ENCODE measurements at regions not wholly inside any gene's neighbourhood (a gene's known extent, or its start where the extent isn't known, plus 50 kb on each side); places are given as distances from the start of the nearest gene placed in this dataset.

DNA sequence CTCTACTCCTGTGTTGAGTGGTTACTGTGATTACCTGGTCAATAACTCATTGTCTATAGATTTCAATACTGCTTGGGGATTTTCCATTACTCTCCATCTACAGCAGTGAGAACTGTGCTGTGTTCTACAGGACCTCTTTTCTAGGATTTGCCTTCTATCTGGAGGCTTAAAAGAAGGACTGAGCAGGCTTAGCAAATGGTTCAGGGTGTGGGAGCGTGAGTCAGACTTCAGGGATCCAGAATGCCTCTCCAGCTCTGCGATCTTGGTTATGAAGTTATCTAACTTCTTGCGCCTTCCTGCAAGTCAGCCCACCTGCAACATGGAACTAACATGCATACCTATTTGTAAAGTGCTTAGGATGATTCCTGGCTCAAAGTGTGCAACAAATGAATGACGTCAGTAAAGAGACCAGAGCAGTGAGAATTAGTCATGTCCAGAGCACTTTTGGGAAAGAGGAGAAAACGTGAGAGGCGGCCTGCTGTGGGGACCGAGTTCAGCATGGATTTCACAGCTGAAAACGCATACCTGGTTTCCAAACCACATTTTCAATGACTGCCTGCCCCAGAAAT, 610.1 kb upstream of the CDH4 start:
- no peaks in the 10 kb centered on the region for H3K23me2 ChIP-seq (ENCODE audit: low read depth, low read length)
- no peak overlapping the region for H2BK12ac ChIP-seq (ENCODE audit: low read depth, low read length)
- POLR2A ChIA-PET (ENCODE audit: partially characterized antibody): no interaction called here
- DNase-seq (ENCODE audit: low read depth in 1 of 2, low spot score in 2 of 2) (no peak), FAIRE-seq (no peak)
- no peaks in the 10 kb centered on the region for H3K79me2 ChIP-seq (ENCODE audit: control insufficient read depth in 1 of 2, insufficient read depth in 2 of 2, low read length in 2 of 2)
- H2AK5ac ChIP-seq (ENCODE audit: low read depth, low read length): no peak overlapping the region
- H4K5ac ChIP-seq (ENCODE audit: insufficient read length, low read depth, low read length): no peak overlapping the region
- no peaks in the 10 kb centered on the region for H3K4me1 ChIP-seq (replicated peaks in 1 of 4; ENCODE audit: control insufficient read depth in 3 of 4, insufficient read depth in 4 of 4, low read length in 3 of 4)
- no peak overlapping the region for H2AFZ ChIP-seq (ENCODE audit: low read length)
- no peak overlapping the region for H3K27ac ChIP-seq (ENCODE audit: low read depth, low read length)
- H2BK5ac ChIP-seq (ENCODE audit: low read depth, low read length): no peak overlapping the region
- H3K9ac ChIP-seq (replicated peaks in 1 of 4; ENCODE audit: extremely low read depth in 1 of 4, low read depth in 3 of 4, low read length in 3 of 4): no peak overlapping the region
- peaks cover 2 to 8% of the 10 kb centered on the region in 2 experiments; a peak in 1 of 4 replicates for H3K9me3 ChIP-seq (ENCODE audit: insufficient read depth in 2 of 2, low read depth in 1 of 2, low read length in 1 of 2)
- CTCF ChIA-PET (ENCODE audit: partially characterized antibody): interaction anchor here (1.0 kb wide), 1 partner anchor 44 kb away, joined by 3 read pairs; no protein-coding TSS in a partner anchor
- no peaks in the 10 kb centered on the region for H4K20me1 ChIP-seq (replicated peaks in 1 of 2; ENCODE audit: control insufficient read depth in 1 of 2, insufficient read depth in 2 of 2, low read length in 2 of 2)
- no peak overlapping the region for H3K56ac ChIP-seq (replicated peaks; ENCODE audit: insufficient read length, low read depth, low read length)
- no peak overlapping the region for H3K18ac ChIP-seq (ENCODE audit: extremely low read depth, low read length)
- H3K14ac ChIP-seq (ENCODE audit: insufficient read length): no peak overlapping the region
- H4K91ac ChIP-seq (replicated peaks; ENCODE audit: insufficient read length, low read length): no peak overlapping the region
- WGBS, 2 experiments (ENCODE audit: extremely low coverage in 1 of 2, insufficient coverage in 1 of 2, insufficient read length in 1 of 2, insufficient replicate concordance in 2 of 2, low coverage in 1 of 2, low lambda C conversion rate in 2 of 2, missing lambda C conversion rate in 1 of 2): 95% methylated on average over 8 of the region's 8 CpGs; no CpG with 5 or more reads in 1 of the 2 experiments
- H3K23ac ChIP-seq (ENCODE audit: insufficient read length): no peak overlapping the region
- H2BK15ac ChIP-seq (ENCODE audit: low read length): no peak overlapping the region
- no peak overlapping the region for H2BK120ac ChIP-seq (replicated peaks; ENCODE audit: low read depth, low read length)
- no peak overlapping the region for H4K8ac ChIP-seq (ENCODE audit: extremely low read depth, insufficient read depth, low read length)
- H3K36me3 ChIP-seq (ENCODE audit: control insufficient read depth in 2 of 4, insufficient read depth in 4 of 4, low read length in 3 of 4): no peaks in the 10 kb centered on the region
- H3K4me2 ChIP-seq (ENCODE audit: insufficient read depth in 1 of 2, low read depth in 2 of 2, low read length in 2 of 2): no peak overlapping the region
- no peak overlapping the region for H3K4me3 ChIP-seq (ENCODE audit: extremely low read depth in 1 of 4, insufficient read depth in 2 of 4, low read depth in 3 of 4, low read length in 4 of 4)
- H3K79me1 ChIP-seq (ENCODE audit: low read depth, low read length): no peaks in the 10 kb centered on the region
- no peaks in the 10 kb centered on the region; a peak in 1 of 7 replicates for H3K27me3 ChIP-seq (replicated peaks in 1 of 4; ENCODE audit: control insufficient read depth in 3 of 4, extremely low read depth in 1 of 4, insufficient read depth in 3 of 4, low read length in 3 of 4)
- H2BK20ac ChIP-seq (ENCODE audit: low read length): no peak overlapping the region
- no peak overlapping the region for H3K4ac ChIP-seq (replicated peaks; ENCODE audit: insufficient read length, low read depth, low read length)
- TF ChIP-seq EGR1 (IDR thresholded peaks at IDR 0.05; ENCODE audit: borderline replicate concordance, low read depth, low read length) (no peak), TAF7 (optimal IDR thresholded peaks at IDR 0.05; ENCODE audit: borderline replicate concordance, low read depth, low read length) (no peak), MAFK (IDR thresholded peaks at IDR 0.05; ENCODE audit: low read depth, low read length) (no peak), KDM1A (IDR thresholded peaks at IDR 0.05; ENCODE audit: borderline replicate concordance, low read length) (no peak), CEBPB (IDR thresholded peaks at IDR 0.05; ENCODE audit: low read depth, low read length) (no peak), CHD2 (IDR thresholded peaks at IDR 0.05; ENCODE audit: low read length) (no peak), KDM5A (IDR thresholded peaks at IDR 0.05; ENCODE audit: low read length) (no peak), EP300 (IDR thresholded peaks at IDR 0.05; ENCODE audit: borderline replicate concordance in 1 of 2, low read depth in 2 of 2, low read length in 2 of 2) (no peak), BACH1 (IDR thresholded peaks at IDR 0.05; ENCODE audit: low read length) (no peak), PHF8 (conservative IDR thresholded peaks at IDR 0.05; ENCODE audit: low read depth, low read length) (no peak)
- TF ChIP-seq, protein P1, sequence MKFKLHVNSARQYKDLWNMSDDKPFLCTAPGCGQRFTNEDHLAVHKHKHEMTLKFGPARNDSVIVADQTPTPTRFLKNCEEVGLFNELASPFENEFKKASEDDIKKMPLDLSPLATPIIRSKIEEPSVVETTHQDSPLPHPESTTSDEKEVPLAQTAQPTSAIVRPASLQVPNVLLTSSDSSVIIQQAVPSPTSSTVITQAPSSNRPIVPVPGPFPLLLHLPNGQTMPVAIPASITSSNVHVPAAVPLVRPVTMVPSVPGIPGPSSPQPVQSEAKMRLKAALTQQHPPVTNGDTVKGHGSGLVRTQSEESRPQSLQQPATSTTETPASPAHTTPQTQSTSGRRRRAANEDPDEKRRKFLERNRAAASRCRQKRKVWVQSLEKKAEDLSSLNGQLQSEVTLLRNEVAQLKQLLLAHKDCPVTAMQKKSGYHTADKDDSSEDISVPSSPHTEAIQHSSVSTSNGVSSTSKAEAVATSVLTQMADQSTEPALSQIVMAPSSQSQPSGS (IDR thresholded peaks at IDR 0.05; ENCODE audit: low read length): no peak
- TF ChIP-seq, protein P2, sequence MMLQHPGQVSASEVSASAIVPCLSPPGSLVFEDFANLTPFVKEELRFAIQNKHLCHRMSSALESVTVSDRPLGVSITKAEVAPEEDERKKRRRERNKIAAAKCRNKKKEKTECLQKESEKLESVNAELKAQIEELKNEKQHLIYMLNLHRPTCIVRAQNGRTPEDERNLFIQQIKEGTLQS (IDR thresholded peaks at IDR 0.05; ENCODE audit: insufficient read depth, low read depth, low read length): no peak

Measured in H1 (cell line).